ENCODE measurements at regions not wholly inside any gene's neighbourhood (a gene's known extent, or its start where the extent isn't known, plus 50 kb on each side); places are given as distances from the start of the nearest gene placed in this dataset.

DNA sequence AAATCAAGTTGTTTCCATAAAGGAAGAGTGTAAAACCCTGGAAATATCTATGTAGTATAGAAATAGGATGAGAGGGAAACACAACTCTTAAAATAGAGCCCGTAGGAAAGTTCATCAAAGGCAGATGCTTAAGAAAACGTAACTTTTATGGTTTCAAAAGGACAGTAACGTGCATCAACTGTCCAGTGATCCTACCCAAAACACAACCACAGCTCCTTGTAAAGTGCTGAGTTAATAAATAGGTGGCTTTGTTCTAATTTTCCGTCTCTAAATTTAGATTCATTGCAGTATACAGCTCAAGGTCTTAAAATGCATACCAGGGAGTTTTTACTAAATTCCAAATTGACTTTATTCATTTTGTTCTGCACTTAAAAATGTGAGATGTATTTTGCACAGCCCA lies 282.1 kb upstream of the ID2 start:
- no peak overlapping the region for H3K4me3 Mint-ChIP-seq
- no peak overlapping the region for H3K4me3 ChIP-seq (ENCODE audit: low read length)
- no peaks in the 10 kb centered on the region for H3K4me1 ChIP-seq (ENCODE audit: control insufficient read depth, insufficient read depth, low read length)
- H3K27me3 Mint-ChIP-seq (ENCODE audit: insufficient read depth): peaks cover 4% of the 10 kb centered on the region
- DNase-seq: no peak
- WGBS, 2 experiments (ENCODE audit: insufficient coverage in 1 of 2, insufficient read length in 1 of 2): 89 to 92% methylated on average over 1 to 4 of the region's 4 CpGs
- H3K4me1 Mint-ChIP-seq: no peaks in the 10 kb centered on the region
- H3K36me3 ChIP-seq (ENCODE audit: control insufficient read depth, insufficient read depth, low read length): no peaks in the 10 kb centered on the region
- no peak overlapping the region for H3K9ac ChIP-seq (ENCODE audit: extremely low read depth, low read length, poor library complexity, severe bottlenecking)
- H3K27ac ChIP-seq (ENCODE audit: low read depth, low read length): no peak overlapping the region
- no peaks in the 10 kb centered on the region for H3K9me3 ChIP-seq (ENCODE audit: control insufficient read depth, low read length)
- TF ChIP-seq, protein P1, sequence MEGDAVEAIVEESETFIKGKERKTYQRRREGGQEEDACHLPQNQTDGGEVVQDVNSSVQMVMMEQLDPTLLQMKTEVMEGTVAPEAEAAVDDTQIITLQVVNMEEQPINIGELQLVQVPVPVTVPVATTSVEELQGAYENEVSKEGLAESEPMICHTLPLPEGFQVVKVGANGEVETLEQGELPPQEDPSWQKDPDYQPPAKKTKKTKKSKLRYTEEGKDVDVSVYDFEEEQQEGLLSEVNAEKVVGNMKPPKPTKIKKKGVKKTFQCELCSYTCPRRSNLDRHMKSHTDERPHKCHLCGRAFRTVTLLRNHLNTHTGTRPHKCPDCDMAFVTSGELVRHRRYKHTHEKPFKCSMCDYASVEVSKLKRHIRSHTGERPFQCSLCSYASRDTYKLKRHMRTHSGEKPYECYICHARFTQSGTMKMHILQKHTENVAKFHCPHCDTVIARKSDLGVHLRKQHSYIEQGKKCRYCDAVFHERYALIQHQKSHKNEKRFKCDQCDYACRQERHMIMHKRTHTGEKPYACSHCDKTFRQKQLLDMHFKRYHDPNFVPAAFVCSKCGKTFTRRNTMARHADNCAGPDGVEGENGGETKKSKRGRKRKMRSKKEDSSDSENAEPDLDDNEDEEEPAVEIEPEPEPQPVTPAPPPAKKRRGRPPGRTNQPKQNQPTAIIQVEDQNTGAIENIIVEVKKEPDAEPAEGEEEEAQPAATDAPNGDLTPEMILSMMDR (conservative IDR thresholded peaks at IDR 0.05): no peak
- H3K27me3 ChIP-seq (ENCODE audit: control insufficient read depth, insufficient read depth, low read length, poor library complexity, severe bottlenecking): no peaks in the 10 kb centered on the region
- H3K27ac Mint-ChIP-seq: no peak overlapping the region
- H3K9me3 Mint-ChIP-seq: no peaks in the 10 kb centered on the region
- H3K36me3 Mint-ChIP-seq (ENCODE audit: low read depth): no peaks in the 10 kb centered on the region

- Histone ChIP-seq H3K27me3 (ENCODE audit: control insufficient read depth, insufficient read depth, low read length, poor library complexity, severe bottlenecking) (no peaks in the 10 kb centered on the region), H3K9ac (ENCODE audit: extremely low read depth, low read length, poor library complexity, severe bottlenecking) (no peak overlapping the region), H3K4me3 (ENCODE audit: low read length) (no peak overlapping the region), H3K27ac (ENCODE audit: low read depth, low read length) (no peak overlapping the region), H3K36me3 (ENCODE audit: control insufficient read depth, insufficient read depth, low read length) (no peaks in the 10 kb centered on the region), H3K4me1 (ENCODE audit: control insufficient read depth, insufficient read depth, low read length) (no peaks in the 10 kb centered on the region), H3K9me3 (ENCODE audit: control insufficient read depth, low read length) (no peaks in the 10 kb centered on the region)
- H3K36me3 Mint-ChIP-seq (ENCODE audit: low read depth): no peaks in the 10 kb centered on the region
- DNase-seq: no peak
- peaks cover 2% of the 10 kb centered on the region for H3K9me3 Mint-ChIP-seq
- peaks cover 4% of the 10 kb centered on the region for H3K27me3 Mint-ChIP-seq (ENCODE audit: insufficient read depth)
- no peak overlapping the region for H3K4me3 Mint-ChIP-seq
- TF ChIP-seq, protein P1 (conservative IDR thresholded peaks at IDR 0.05): no peak
- H3K27ac Mint-ChIP-seq: no peak overlapping the region
- H3K4me1 Mint-ChIP-seq: no peaks in the 10 kb centered on the region
- 70 to 82% methylated on average over 4 to 10 of the region's 10 CpGs for WGBS, 2 experiments (ENCODE audit: insufficient coverage in 1 of 2, insufficient read length in 1 of 2)
Measured at GRCh38 chr2:8400196-8400595, 281.7 kb upstream of the ID2 start.

DNA sequence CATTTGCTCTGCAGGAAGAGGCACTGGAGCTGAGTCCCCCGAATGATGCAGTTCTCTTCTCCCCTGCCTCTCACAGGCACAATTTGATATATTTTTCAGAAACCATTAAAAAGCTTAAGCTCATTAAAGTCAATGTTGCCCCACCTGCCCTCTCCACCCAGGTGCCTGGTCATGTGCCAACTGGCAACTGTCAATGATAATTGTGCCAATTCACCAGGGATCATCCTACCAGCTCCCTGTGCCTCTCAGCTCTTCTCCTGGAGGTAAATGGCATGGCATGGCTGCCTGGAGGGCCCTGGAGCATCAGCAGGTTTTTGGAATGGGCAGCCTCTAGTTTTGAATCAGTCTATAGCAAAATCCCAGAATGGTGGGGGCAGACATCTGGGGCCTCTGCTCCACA lies 279.6 kb upstream of the ID2 start:
- no peak overlapping the region for H3K27ac ChIP-seq (ENCODE audit: low read depth, low read length)

More for the DNA sequence above, 279.6 kb upstream of the ID2 start:
- no peak overlapping the region for H3K27ac Mint-ChIP-seq
- 100% methylated on average over 1 of the region's 1 CpG; no CpG with 5 or more reads in 1 of the 2 experiments for WGBS, 2 experiments (ENCODE audit: insufficient coverage in 1 of 2, insufficient read length in 1 of 2)
- no peak overlapping the region for H3K4me3 Mint-ChIP-seq
- H3K4me1 Mint-ChIP-seq: no peaks in the 10 kb centered on the region
- Histone ChIP-seq H3K4me1 (ENCODE audit: control insufficient read depth, insufficient read depth, low read length) (no peaks in the 10 kb centered on the region), H3K27me3 (ENCODE audit: control insufficient read depth, insufficient read depth, low read length, poor library complexity, severe bottlenecking) (no peaks in the 10 kb centered on the region), H3K9me3 (ENCODE audit: control insufficient read depth, low read length) (no peaks in the 10 kb centered on the region), H3K9ac (ENCODE audit: extremely low read depth, low read length, poor library complexity, severe bottlenecking) (no peak overlapping the region), H3K36me3 (ENCODE audit: control insufficient read depth, insufficient read depth, low read length) (no peaks in the 10 kb centered on the region), H3K4me3 (ENCODE audit: low read length) (no peak overlapping the region)
- H3K36me3 Mint-ChIP-seq (ENCODE audit: low read depth): no peaks in the 10 kb centered on the region
- peaks cover 2% of the 10 kb centered on the region for H3K9me3 Mint-ChIP-seq
- no peak for DNase-seq
- peaks cover 4% of the 10 kb centered on the region for H3K27me3 Mint-ChIP-seq (ENCODE audit: insufficient read depth)
- TF ChIP-seq, protein P1 (conservative IDR thresholded peaks at IDR 0.05): no peak

Data from endodermal cell (in vitro differentiated cells).